Colonic mucosa (tissue), 4 donors: ENCODE measurements at regions not wholly inside any gene's neighbourhood (a gene's known extent, or its start where the extent isn't known, plus 50 kb on each side); places are given as distances from the start of the nearest gene placed in this dataset.

ENCODE experiments used
- DNase-seq: peaks from one replicate; pipeline ENCODE4 v3.0.0-alpha.2; 2020
- H3K27ac ChIP-seq: fragments of 200-600 bp; one replicate; pipeline ENCODE4 v1.8.0; 2021
- H3K27me3 ChIP-seq: fragments of 200-600 bp; one replicate; pipeline ENCODE4 v1.8.0; 2021
- H3K36me3 ChIP-seq: fragments of 200-600 bp; one replicate; pipeline ENCODE4 v1.8.0; 2021
- H3K4me1 ChIP-seq: fragments of 200-600 bp; one replicate; pipeline ENCODE4 v1.8.0; 2021; ENCODE audit warnings: mild to moderate bottlenecking
- H3K4me3 ChIP-seq: fragments of 200-600 bp; one replicate; pipeline ENCODE4 v1.8.0; 2021
- H3K9ac ChIP-seq, 2 donors: one replicate each; pipeline ENCODE4 v1.7.0; 2013; ENCODE audit warnings: control low read depth in 2 of 2, low read depth in 2 of 2, low read length in 2 of 2
- H3K9me3 ChIP-seq: fragments of 200-600 bp; one replicate; pipeline ENCODE4 v1.8.0; 2021
- CTCF ChIP-seq: fragments of 200-600 bp; IDR thresholded peaks from one replicate; pipeline ENCODE4 v1.8.0; 2022; ENCODE audit warnings: antibody characterized with exemption, mild to moderate bottlenecking
- intact Hi-C: fragments of 100-400 bp; cut with DNase I; formaldehyde crosslinking; loops from one replicate; pipeline ENCODE4 v1.14.1; 2022
- donor health status: healthy.
- donor health status: DM: no; HTN: no; CAD: no.
- donor health status: DM: no; HTN: no; CAD: no.

GRCh38 chr1:56115701-56116100 is 463.7 kb downstream of the PLPP3 start:
- no peaks in the 10 kb centered on the region for H3K36me3 ChIP-seq
- DNase-seq, result no peak
- no peak overlapping the region for H3K9ac ChIP-seq
- intact Hi-C loops, result no loop called here
- H3K4me3 ChIP-seq, result no peak overlapping the region
- H3K27ac ChIP-seq, result no peak overlapping the region
- no peak for TF ChIP-seq CTCF
- H3K27me3 ChIP-seq, result no peaks in the 10 kb centered on the region
- no peaks in the 10 kb centered on the region for H3K4me1 ChIP-seq
- H3K9me3 ChIP-seq, result no peaks in the 10 kb centered on the region

GRCh38 chr1:56113679-56114078 is 465.7 kb downstream of the PLPP3 start:
- intact Hi-C loops, result no loop called here
- H3K36me3 ChIP-seq, result no peaks in the 10 kb centered on the region
- no peak overlapping the region for H3K4me3 ChIP-seq
- no peak for TF ChIP-seq CTCF
- no peak overlapping the region for H3K27ac ChIP-seq
- no peaks in the 10 kb centered on the region for H3K9me3 ChIP-seq
- no peaks in the 10 kb centered on the region for H3K4me1 ChIP-seq
- no peaks in the 10 kb centered on the region for H3K27me3 ChIP-seq
- H3K9ac ChIP-seq, result no peak overlapping the region
- no peak for DNase-seq

- TF ChIP-seq CTCF, result no peak
- H3K27ac ChIP-seq, result no peak overlapping the region
- no peaks in the 10 kb centered on the region for H3K27me3 ChIP-seq
- H3K9me3 ChIP-seq, result no peaks in the 10 kb centered on the region
- H3K36me3 ChIP-seq, result no peaks in the 10 kb centered on the region
- H3K4me1 ChIP-seq, result no peaks in the 10 kb centered on the region
- DNase-seq, result no peak
- no peak overlapping the region for H3K4me3 ChIP-seq
- intact Hi-C loops, result no loop called here
- no peak overlapping the region for H3K9ac ChIP-seq
Measured at GRCh38 chr1:56107275-56107638, 472.1 kb downstream of the PLPP3 start.

GRCh38 chr1:56106531-56107274 is 472.7 kb downstream of the PLPP3 start:
- Histone ChIP-seq H3K4me3 (no peak overlapping the region), H3K4me1 (no peaks in the 10 kb centered on the region), H3K9ac (no peak overlapping the region), H3K27me3 (no peaks in the 10 kb centered on the region), H3K36me3 (no peaks in the 10 kb centered on the region), H3K27ac (no peak overlapping the region), H3K9me3 (no peaks in the 10 kb centered on the region)
- TF ChIP-seq CTCF, result no peak
- no peak for DNase-seq
- intact Hi-C loops, result no loop called here

GRCh38 chr1:56105397-56105796 is 474.0 kb downstream of the PLPP3 start:
- no peak for DNase-seq
- Histone ChIP-seq H3K9me3 (no peaks in the 10 kb centered on the region), H3K4me3 (no peak overlapping the region), H3K36me3 (no peaks in the 10 kb centered on the region), H3K9ac (no peak overlapping the region), H3K4me1 (no peaks in the 10 kb centered on the region), H3K27ac (no peak overlapping the region), H3K27me3 (no peaks in the 10 kb centered on the region)
- intact Hi-C loops, result no loop called here
- TF ChIP-seq CTCF, result no peak
